Astrocyte of the spinal cord (primary cell): ENCODE measurements at regions not wholly inside any gene's neighbourhood (a gene's known extent, or its start where the extent isn't known, plus 50 kb on each side); places are given as distances from the start of the nearest gene placed in this dataset.

Experiments used
- DNase-seq: peaks from one replicate; pipeline ENCODE4 v3.0.0; 2011; ENCODE audit warnings: low read depth, low spot score
- H3K4me3 ChIP-seq: 2 replicates; pipeline ENCODE4 v1.5.1; 2011; ENCODE audit warnings: low read depth, mild to moderate bottlenecking, low read length, moderate library complexity
- in situ Hi-C: cut with HindIII; loops from 2 replicates; pipeline ENCODE4 v1.10.0; 2017; ENCODE audit warnings: low sequenced_read_pairs
- TF ChIP-seq, protein P1 (sequence below): IDR thresholded peaks from 2 replicates; pipeline ENCODE4 v1.5.1; 2012; ENCODE audit warnings: low read depth, mild to moderate bottlenecking, low read length, inconsistent platforms

DNA sequence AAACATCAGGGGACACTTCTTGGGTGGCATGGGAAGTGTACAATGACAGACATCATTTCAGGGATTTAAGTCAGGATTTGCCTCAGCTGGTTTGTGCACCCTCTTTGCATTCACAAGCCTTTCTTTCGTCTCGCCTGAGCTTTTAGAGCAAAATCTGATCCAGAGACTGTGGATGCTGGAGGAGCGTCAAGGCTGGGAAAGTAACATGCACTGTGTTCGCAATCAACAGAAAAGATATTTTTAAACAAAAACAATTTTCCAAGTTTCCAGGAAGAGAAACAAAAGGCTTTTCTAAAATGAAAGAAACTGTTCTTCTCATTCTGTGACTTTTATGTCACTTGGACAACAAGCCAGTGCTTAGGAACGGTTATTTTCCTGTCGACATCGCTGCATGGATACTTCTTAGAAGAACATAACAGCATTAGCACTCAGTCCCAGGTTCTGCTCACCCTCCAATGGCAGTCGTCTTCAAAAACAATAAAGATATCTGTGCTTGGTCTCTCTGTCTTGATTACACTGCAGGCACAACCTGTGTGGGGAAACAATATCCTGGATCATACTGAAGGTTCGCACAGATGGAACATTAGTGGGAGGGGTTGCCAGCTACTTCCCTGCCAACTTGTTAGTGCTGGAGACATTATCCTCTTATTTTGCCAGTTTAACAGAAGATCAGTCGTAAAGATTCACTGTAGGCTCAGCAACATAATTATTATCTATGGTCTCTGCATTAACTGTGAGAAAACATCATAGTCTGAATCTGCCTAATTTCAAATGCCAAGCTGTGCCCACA is 403.3 kb upstream of the ATP2B1 start:
- TF ChIP-seq, protein P1, sequence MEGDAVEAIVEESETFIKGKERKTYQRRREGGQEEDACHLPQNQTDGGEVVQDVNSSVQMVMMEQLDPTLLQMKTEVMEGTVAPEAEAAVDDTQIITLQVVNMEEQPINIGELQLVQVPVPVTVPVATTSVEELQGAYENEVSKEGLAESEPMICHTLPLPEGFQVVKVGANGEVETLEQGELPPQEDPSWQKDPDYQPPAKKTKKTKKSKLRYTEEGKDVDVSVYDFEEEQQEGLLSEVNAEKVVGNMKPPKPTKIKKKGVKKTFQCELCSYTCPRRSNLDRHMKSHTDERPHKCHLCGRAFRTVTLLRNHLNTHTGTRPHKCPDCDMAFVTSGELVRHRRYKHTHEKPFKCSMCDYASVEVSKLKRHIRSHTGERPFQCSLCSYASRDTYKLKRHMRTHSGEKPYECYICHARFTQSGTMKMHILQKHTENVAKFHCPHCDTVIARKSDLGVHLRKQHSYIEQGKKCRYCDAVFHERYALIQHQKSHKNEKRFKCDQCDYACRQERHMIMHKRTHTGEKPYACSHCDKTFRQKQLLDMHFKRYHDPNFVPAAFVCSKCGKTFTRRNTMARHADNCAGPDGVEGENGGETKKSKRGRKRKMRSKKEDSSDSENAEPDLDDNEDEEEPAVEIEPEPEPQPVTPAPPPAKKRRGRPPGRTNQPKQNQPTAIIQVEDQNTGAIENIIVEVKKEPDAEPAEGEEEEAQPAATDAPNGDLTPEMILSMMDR, result no peak
- in situ Hi-C loops, result no loop called here
- no peak overlapping the region for H3K4me3 ChIP-seq
- DNase-seq, result no peak

DNA sequence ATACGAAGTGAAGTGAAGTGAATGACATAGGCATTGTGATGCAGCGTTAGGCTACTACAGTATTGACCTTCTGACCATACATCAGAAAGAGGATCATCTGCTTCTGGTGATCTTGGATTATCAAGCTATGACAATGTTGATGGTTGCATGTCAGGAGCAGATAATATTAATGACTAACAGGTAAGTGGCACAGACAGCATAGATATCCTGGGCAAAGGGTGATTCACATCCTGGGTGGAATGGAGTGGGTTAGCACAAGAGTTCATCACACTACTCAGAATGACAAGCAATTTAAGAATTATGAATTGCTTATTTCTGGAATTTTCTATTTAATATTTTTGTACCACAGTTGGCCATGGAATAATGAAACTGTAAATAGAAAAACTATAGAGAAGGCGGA is 397.9 kb upstream of the ATP2B1 start:
- TF ChIP-seq, protein P1, result no peak
- in situ Hi-C loops, result no loop called here
- DNase-seq, result no peak
- no peak overlapping the region for H3K4me3 ChIP-seq

DNA sequence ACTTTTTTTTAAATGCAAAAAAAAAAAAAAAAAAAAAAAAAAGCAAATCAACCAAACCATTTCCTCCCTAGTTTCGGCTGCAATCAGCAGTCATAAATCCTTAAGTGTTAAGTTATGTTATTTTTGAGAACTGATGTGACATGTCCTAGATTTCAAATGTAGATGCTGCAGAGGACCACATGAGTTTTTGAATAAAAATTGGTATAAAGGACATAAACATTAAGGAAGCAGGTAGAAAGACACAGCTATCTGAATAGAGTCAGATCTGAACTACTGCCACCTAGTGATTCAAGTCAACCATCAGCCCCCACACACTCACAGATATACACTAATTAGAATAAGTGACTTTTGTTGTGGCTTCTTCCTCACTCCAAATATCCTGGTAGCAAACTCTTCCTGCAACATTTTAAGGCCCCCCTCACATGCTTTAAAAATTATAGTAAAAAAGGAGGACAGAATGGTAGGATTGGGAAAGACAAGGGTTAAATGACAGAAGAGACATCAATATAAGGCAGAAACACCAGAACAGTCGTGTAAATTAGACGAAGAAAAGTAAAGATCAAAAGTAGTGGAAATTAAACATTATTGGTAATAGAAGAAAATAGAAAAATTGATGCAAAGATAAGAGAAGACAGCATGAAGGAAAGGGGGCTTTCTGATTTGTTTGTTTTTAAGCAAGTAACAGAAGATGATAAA is 394.5 kb upstream of the ATP2B1 start:
- in situ Hi-C loops, result no loop called here
- TF ChIP-seq, protein P1, result peak; percentile 70
- no peak overlapping the region for H3K4me3 ChIP-seq
- DNase-seq, result peak; percentile 55

DNA sequence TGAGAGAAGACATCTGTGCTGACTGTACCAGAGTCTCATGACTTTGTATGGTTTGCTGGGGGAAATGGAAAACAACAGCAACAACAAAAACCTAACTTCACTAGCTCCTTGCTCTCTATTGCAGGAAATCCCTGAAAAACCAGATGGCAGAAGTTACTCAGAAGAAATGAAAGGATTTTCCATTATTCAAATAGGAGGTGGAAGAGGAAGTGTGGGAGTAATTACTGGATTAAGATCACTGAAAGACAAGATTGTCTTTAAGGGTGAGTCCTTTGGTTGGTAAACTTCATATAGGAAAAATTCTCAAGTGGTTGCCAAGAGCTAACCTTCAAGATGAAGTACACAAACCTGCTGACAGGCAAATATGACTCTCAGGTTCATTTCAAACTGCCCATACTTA is 391.9 kb upstream of the ATP2B1 start:
- in situ Hi-C loops, result no loop called here
- TF ChIP-seq, protein P1, result no peak
- H3K4me3 ChIP-seq, result no peak overlapping the region
- no peak for DNase-seq

DNA sequence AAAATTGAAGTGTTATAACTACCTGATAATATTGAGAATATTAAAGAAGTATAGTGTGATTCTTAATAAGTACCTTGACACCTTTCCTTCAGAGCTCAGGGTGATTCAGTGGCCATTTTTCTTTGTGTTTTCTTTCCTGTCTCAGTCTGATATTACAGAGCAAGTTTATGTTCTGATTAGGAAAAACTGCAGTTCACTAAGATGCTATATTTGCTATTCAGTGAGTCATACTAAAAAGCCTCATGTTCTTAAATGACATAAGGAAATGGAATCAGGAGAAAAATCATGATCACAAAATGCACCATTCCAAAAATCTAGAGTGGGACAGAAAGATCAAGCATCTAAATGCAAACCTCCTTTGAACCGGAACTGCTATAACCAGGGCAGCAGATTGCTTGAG is 390.6 kb upstream of the ATP2B1 start:
- no peak overlapping the region for H3K4me3 ChIP-seq
- peak; percentile 30 for DNase-seq
- in situ Hi-C loops, result no loop called here
- TF ChIP-seq, protein P1, result no peak

DNA sequence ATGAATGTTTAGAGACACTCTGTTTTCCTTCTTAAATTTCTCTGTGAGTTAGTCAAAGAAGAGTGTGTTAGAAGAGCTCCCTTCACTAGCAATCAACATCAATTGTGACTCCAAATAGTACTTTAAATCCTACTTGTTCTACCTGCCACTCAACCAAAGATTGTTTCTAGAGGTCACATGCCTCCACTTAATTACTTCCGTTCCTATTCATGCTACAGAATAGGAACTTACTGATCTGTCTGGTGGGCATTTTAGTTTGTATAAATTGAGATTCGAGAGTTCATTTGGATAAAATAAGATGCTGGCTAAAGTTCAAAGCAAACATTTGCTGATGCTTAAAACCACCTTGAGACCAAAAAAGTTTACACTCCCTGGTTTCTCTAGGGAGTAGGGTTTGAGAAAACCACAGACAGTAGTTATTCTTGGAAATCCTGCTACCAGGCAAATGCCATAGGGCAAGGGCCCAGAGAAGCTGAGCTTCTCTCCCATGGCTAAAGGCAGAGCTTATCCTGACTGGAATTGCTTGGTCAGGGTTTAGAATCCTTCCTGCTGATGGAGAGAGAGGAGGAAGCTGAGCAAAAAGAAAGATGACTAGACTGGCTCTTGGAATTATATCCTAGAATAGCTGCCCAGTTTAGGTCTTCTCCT is 389.6 kb upstream of the ATP2B1 start:
- no peak for DNase-seq
- in situ Hi-C loops, result no loop called here
- TF ChIP-seq, protein P1, result no peak
- H3K4me3 ChIP-seq, result no peak overlapping the region
